HepG2 (cell line): ENCODE measurements at regions not wholly inside any gene's neighbourhood (a gene's known extent, or its start where the extent isn't known, plus 50 kb on each side); places are given as distances from the start of the nearest gene placed in this dataset.

Experiments used
- DPF2 ChIP-seq: sonication (generic); formaldehyde crosslinking; IDR thresholded peaks from 2 replicates; pipeline ENCODE4 v1.4.0; 2020; ENCODE audit warnings: mild to moderate bottlenecking, low read depth, missing genetic modification reagents, borderline replicate concordance
- FOXA3 ChIP-seq: IDR thresholded peaks from 2 replicates; pipeline ENCODE4 v1.6.1; 2016; ENCODE audit warnings: missing genetic modification reagents, missing compliant biosample characterization
- MED1 ChIP-seq: sonication (generic); formaldehyde crosslinking; IDR thresholded peaks from 2 replicates; pipeline ENCODE4 v1.4.0; 2020; ENCODE audit warnings: missing genetic modification reagents
- SP1 ChIP-seq, 2 experiments: fragments of 450-650 bp in 1 of 2; sonication (generic) in 1 of 2; formaldehyde crosslinking in 1 of 2; IDR thresholded peaks; 2 replicates each; pipeline versions ENCODE4 v1.4.0 to v1.6.1; 2016 to 2020; ENCODE audit warnings: missing genetic modification reagents in 1 of 2
- TBX3 ChIP-seq: fragments of 450-650 bp; IDR thresholded peaks from 2 replicates; pipeline ENCODE4 v1.6.1; 2017; ENCODE audit warnings: antibody characterized with exemption, mild to moderate bottlenecking, inconsistent platforms, borderline replicate concordance
- ZKSCAN1 ChIP-seq: fragments of 150-350 bp; IDR thresholded peaks from 2 replicates; pipeline ENCODE4 v1.6.1; 2014; ENCODE audit warnings: low read length
- ZNF142 ChIP-seq: sonication (generic); formaldehyde crosslinking; IDR thresholded peaks from 2 replicates; pipeline ENCODE4 v1.4.0; 2020; ENCODE audit warnings: missing genetic modification reagents
- ZNF180 ChIP-seq: sonication (generic); formaldehyde crosslinking; IDR thresholded peaks from 2 replicates; pipeline ENCODE4 v1.4.0; 2020; ENCODE audit warnings: low read depth, missing genetic modification reagents, borderline replicate concordance
- ZNF543 ChIP-seq: sonication (generic); formaldehyde crosslinking; IDR thresholded peaks from 2 replicates; pipeline ENCODE4 v1.4.0; 2020; ENCODE audit warnings: mild to moderate bottlenecking, missing genetic modification reagents
- ZNF746 ChIP-seq: sonication (generic); formaldehyde crosslinking; IDR thresholded peaks from 2 replicates; pipeline ENCODE4 v1.8.0; 2022; ENCODE audit warnings: mild to moderate bottlenecking, missing genetic modification reagents
- ZNF850 ChIP-seq: sonication (generic); formaldehyde crosslinking; conservative IDR thresholded peaks from 2 replicates; pipeline ENCODE4 v1.9.0; 2021; ENCODE audit warnings: mild to moderate bottlenecking, missing genetic modification reagents

DNA sequence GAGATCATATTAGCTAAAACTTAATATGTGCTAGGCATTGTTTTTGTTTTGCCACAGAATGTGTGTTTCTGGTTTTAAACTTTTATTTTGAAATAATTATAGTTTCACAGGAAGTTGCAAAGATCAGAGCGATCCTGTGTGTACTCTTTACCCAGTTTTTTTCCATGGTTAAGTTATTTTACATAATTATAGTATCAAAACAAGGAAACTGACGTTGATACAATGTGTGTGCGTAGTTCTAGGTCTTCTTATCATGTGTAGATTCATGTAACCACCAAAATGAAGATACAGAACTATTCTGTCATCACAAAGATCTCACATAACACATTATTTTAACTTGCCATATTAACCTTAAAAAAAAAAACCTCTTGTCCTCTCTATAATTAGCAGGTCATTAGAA, 69.2 kb downstream of the BLTP1 start (continued):
- TF ChIP-seq ZNF142 (CRISPR knock-in tag) (no peak), ZKSCAN1 (no peak), ZNF543 (CRISPR knock-in tag) (no peak), ZNF180 (CRISPR knock-in tag) (no peak), ZNF850 (CRISPR knock-in tag) (no peak), ZNF746 (CRISPR knock-in tag) (no peak), DPF2 (CRISPR knock-in tag) (no peak), SP1 (IDR thresholded peaks at IDR 0.05) (no peak), SP1 (CRISPR knock-in tag; IDR thresholded peaks at IDR 0.05) (no peak), FOXA3 (CRISPR knock-in tag) (no peak), TBX3 (no peak), MED1 (CRISPR knock-in tag) (no peak)
